Endothelial cell of umbilical vein (primary cell): ENCODE measurements at regions not wholly inside any gene's neighbourhood (a gene's known extent, or its start where the extent isn't known, plus 50 kb on each side); places are given as distances from the start of the nearest gene placed in this dataset.

ENCODE experiments used
- BruUV-seq: library from RNA; stranded (reverse); fragments of 400-500 nt; replicated peaks from 2 replicates; lab custom pipeline; 2021; lab: Mats Ljungman, UMichigan
- CTCF ChIA-PET: fragments of 300-600, 350-600 bp; sonication (Branson Sonifier 250); formaldehyde crosslinking; loops from one replicate; lab custom pipeline; 2021; ENCODE audit warnings: antibody characterized with exemption, inconsistent platforms; lab: Charles Lee
- POLR2A ChIA-PET: fragments of 300-600, 350-600 bp; sonication (Branson Sonifier 250); formaldehyde crosslinking; loops from one replicate; lab custom pipeline; 2021; ENCODE audit warnings: antibody characterized with exemption, inconsistent platforms; lab: Charles Lee
- DNase-seq: peaks from one replicate; pipeline ENCODE4 v3.0.0-alpha.2; 2011; ENCODE audit warnings: low read depth, low spot score
- FAIRE-seq: peaks from 2 replicates; lab custom pipeline; 2011; peaks lifted over from hg19 to GRCh38; lab: Jason Lieb, UNC
- H2AFZ ChIP-seq: 2 replicates; pipeline ENCODE4 v1.6.0; 2012; ENCODE audit warnings: low read depth, low read length, control low read depth, inconsistent platforms
- H3K27ac ChIP-seq: 2 replicates; pipeline ENCODE4 v1.5.1; 2011; ENCODE audit warnings: low read depth, mild to moderate bottlenecking, control low read depth, low read length, moderate library complexity; ENCODE audit not compliant: insufficient read depth
- H3K27me3 ChIP-seq, 2 experiments: 2 replicates each; pipeline versions ENCODE4 v1.6.0 to v1.6.1; 2011; ENCODE audit warnings: low read length in 2 of 2, mixed read lengths in 1 of 2; ENCODE audit not compliant: control insufficient read depth in 2 of 2, insufficient read depth in 2 of 2
- H3K36me3 ChIP-seq, 2 experiments: 2 replicates in 1 of 2; 3 replicates in 1 of 2; pipeline ENCODE4 v1.5.1; 2011; ENCODE audit warnings: low read length in 2 of 2, mild to moderate bottlenecking in 1 of 2, moderate library complexity in 1 of 2; ENCODE audit not compliant: control insufficient read depth in 2 of 2, insufficient read depth in 2 of 2; ENCODE audit errors: extremely low read depth in 1 of 2
- H3K4me1 ChIP-seq: 3 replicates; pipeline ENCODE4 v1.5.1; 2011; ENCODE audit warnings: mild to moderate bottlenecking, low read length; ENCODE audit not compliant: control insufficient read depth, insufficient read depth; ENCODE audit errors: extremely low read depth
- H3K4me2 ChIP-seq: 2 replicates; pipeline ENCODE4 v1.6.1; 2011; ENCODE audit warnings: low read length, control low read depth, mixed read lengths; ENCODE audit not compliant: insufficient read depth
- H3K4me3 ChIP-seq, 3 experiments: fragments of 200-600 bp in 1 of 3; sonication (generic), shearing (Covaris generic) in 1 of 3; replicated peaks in 1 of 3; 2 replicates each; pipeline ENCODE4 v1.5.1; 2011 to 2016; ENCODE audit warnings: control low read depth in 3 of 3, low read length in 3 of 3, mild to moderate bottlenecking in 2 of 3, inconsistent platforms in 1 of 3, low read depth in 1 of 3, moderate library complexity in 1 of 3; ENCODE audit not compliant: insufficient read depth in 1 of 3
- H3K79me2 ChIP-seq: 2 replicates; pipeline ENCODE4 v1.6.0; 2012; ENCODE audit warnings: low read length, inconsistent platforms; ENCODE audit not compliant: control insufficient read depth, insufficient read depth
- H3K9ac ChIP-seq: replicated peaks from 2 replicates; pipeline ENCODE3; 2011; ENCODE audit warnings: low read length, control low read depth; ENCODE audit not compliant: insufficient read depth; ENCODE audit errors: extremely low read depth
- H3K9me1 ChIP-seq: replicated peaks from 3 replicates; pipeline ENCODE4 v1.6.0; 2011; ENCODE audit warnings: mild to moderate bottlenecking, low read length; ENCODE audit not compliant: control insufficient read depth, insufficient read depth; ENCODE audit errors: extremely low read depth
- H3K9me3 ChIP-seq: replicated peaks from 2 replicates; pipeline ENCODE4 v1.5.1; 2012; ENCODE audit warnings: low read length, inconsistent platforms; ENCODE audit not compliant: control insufficient read depth, insufficient read depth
- H4K20me1 ChIP-seq: replicated peaks from 2 replicates; pipeline ENCODE3; 2011; ENCODE audit warnings: mild to moderate bottlenecking, low read length; ENCODE audit not compliant: control insufficient read depth, insufficient read depth; ENCODE audit errors: extremely low read depth
- GATA2 ChIP-seq: IDR thresholded peaks from 2 replicates; pipeline ENCODE4 v1.7.0; 2011; ENCODE audit warnings: low read depth, mild to moderate bottlenecking, moderate library complexity, mixed read lengths, low read length; ENCODE audit not compliant: insufficient read length, insufficient read depth
- JUN ChIP-seq: IDR thresholded peaks from 2 replicates; pipeline ENCODE4 v1.6.1; 2011; ENCODE audit warnings: borderline replicate concordance, low read depth; ENCODE audit not compliant: insufficient read length, insufficient read depth
- MAX ChIP-seq: IDR thresholded peaks from 2 replicates; pipeline ENCODE4 v1.6.1; 2011; ENCODE audit not compliant: insufficient read depth, insufficient read length
- MYC ChIP-seq: IDR thresholded peaks from one replicate; pipeline ENCODE4 v1.6.1; 2011; ENCODE audit warnings: mild to moderate bottlenecking, low read depth, low read length
- dilution Hi-C: fragments of 300-500 bp; cut with MboI; formaldehyde crosslinking; loops from one replicate; pipeline ENCODE4 v1.15.0; 2019; ENCODE audit warnings: low sequenced_read_pairs; ENCODE audit not compliant: extremely low pct_ligation_motif_present
- intact Hi-C: fragments of 100-400 bp; cut with micrococcal nuclease; formaldehyde crosslinking; loops from one replicate; pipeline ENCODE4 v1.10.0; 2022
- TF ChIP-seq, protein P1 (sequence below), 2 donors: IDR thresholded peaks; 1 replicate in 1 of 2; 2 replicates in 1 of 2; pipeline ENCODE4 v1.5.1; 2011; ENCODE audit warnings: low read length in 2 of 2, mild to moderate bottlenecking in 2 of 2, moderate library complexity in 2 of 2, control low read depth in 1 of 2, inconsistent platforms in 1 of 2, low read depth in 1 of 2; ENCODE audit not compliant: insufficient read depth in 1 of 2; ENCODE audit errors: extremely low read depth in 1 of 2

DNA sequence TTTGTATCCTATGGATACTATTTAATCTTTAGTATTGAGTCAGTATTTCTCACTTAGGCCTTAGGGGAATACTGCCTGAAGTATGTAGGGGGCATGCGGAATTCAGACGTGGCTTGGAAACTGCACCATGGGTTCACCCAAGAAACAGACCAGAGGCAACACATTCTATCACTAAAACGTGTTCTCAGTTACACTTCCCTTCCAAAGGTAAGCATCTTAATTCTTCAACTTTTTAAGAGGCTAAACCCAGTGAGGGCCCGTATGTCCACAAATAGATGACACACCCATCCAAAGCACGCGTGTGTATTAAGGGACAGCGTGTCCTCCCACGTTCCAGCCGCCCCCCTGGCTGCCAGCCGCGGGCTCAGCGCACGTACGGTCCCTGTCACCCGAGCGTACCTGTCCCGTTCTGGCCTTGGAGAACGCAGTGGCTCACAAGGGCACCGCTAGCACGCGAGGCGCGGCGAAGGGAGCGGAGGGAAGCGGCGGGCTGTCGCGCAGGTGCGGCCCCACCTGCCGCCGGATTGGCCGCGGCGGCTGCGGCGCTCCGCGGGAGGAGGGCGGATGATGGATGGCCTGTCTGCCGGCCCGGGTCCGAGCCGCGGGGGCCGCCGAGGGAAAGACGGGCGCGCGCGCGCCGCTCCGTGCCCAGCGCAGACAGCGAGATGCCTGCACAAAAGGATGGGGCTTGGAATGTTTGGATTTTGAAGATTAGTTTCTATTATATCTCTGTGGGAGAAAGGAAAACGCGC is 1003.9 kb upstream of the NR2F2 start:
- TF ChIP-seq JUN (no peak), MYC (no peak)
- TF ChIP-seq, protein P1, sequence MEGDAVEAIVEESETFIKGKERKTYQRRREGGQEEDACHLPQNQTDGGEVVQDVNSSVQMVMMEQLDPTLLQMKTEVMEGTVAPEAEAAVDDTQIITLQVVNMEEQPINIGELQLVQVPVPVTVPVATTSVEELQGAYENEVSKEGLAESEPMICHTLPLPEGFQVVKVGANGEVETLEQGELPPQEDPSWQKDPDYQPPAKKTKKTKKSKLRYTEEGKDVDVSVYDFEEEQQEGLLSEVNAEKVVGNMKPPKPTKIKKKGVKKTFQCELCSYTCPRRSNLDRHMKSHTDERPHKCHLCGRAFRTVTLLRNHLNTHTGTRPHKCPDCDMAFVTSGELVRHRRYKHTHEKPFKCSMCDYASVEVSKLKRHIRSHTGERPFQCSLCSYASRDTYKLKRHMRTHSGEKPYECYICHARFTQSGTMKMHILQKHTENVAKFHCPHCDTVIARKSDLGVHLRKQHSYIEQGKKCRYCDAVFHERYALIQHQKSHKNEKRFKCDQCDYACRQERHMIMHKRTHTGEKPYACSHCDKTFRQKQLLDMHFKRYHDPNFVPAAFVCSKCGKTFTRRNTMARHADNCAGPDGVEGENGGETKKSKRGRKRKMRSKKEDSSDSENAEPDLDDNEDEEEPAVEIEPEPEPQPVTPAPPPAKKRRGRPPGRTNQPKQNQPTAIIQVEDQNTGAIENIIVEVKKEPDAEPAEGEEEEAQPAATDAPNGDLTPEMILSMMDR (IDR thresholded peaks at IDR 0.05; ENCODE audit: extremely low read depth in 1 of 2, insufficient read depth in 1 of 2, low read depth in 1 of 2, low read length in 2 of 2) = peak in 1 of 2 donors; percentile 0
- peak; percentile 75 for DNase-seq
- Histone ChIP-seq H3K36me3 (no peaks in the 10 kb centered on the region), H3K27me3 (no peaks in the 10 kb centered on the region), H3K27ac (peak overlapping the region; percentile 98), H3K4me1 (peaks cover 63% of the 10 kb centered on the region), H3K4me2 (peak overlapping the region; percentile 83), H3K79me2 (peaks cover 41% of the 10 kb centered on the region), H3K9ac (peak overlapping the region; percentile 98), H3K9me3 (no peaks in the 10 kb centered on the region), H3K9me1 (no peaks in the 10 kb centered on the region), H2AFZ (peak overlapping the region; percentile 5), H4K20me1 (no peaks in the 10 kb centered on the region), H3K4me3 (peak overlapping the region; percentile 64 to 81 (median 65))
- CTCF ChIA-PET = interaction anchor here (0.8 to 1.5 kb wide), 4 partner anchors 22 to 1259 kb away, joined by 3 to 6 read pairs (median 3); no protein-coding TSS in a partner anchor
- intact Hi-C loops = loop anchor here (1.0 to 2.0 kb wide), 11 partner anchors 39 to 1018 kb away; no protein-coding TSS in a partner anchor
- POLR2A ChIA-PET = interaction anchor here (1.5 to 2.3 kb wide), 3 partner anchors 22 to 1001 kb away, joined by 3 to 12 read pairs (median 8); no protein-coding TSS in a partner anchor
- dilution Hi-C loops = no loop called here
- BruUV-seq = TSS peak; percentile 37
- no peak for FAIRE-seq

- FAIRE-seq = no peak
- TF ChIP-seq MAX = no peak
- TF ChIP-seq GATA2 = peak; percentile 40
- H3K9ac ChIP-seq = peak overlapping the region; percentile 98
- ChIA-PET CTCF (interaction anchor here (0.8 to 2.2 kb wide), 3 partner anchors 17 to 67 kb away, joined by 3 to 10 read pairs (median 3); no protein-coding TSS in a partner anchor), POLR2A (interaction anchor here (1.5 to 2.3 kb wide), 3 partner anchors 23 to 1000 kb away, joined by 3 to 12 read pairs (median 8); no protein-coding TSS in a partner anchor)
- peak overlapping the region; percentile 83 for H3K4me2 ChIP-seq
- intact Hi-C loops = loop anchor here (2.0 kb wide), 4 partner anchors 278 to 1018 kb away; no protein-coding TSS in a partner anchor
- peaks cover 41% of the 10 kb centered on the region for H3K79me2 ChIP-seq
- peak overlapping the region; percentile 64 to 81 (median 65) for H3K4me3 ChIP-seq
- H3K36me3 ChIP-seq = no peaks in the 10 kb centered on the region
- no peaks in the 10 kb centered on the region for H3K27me3 ChIP-seq
- H4K20me1 ChIP-seq = no peaks in the 10 kb centered on the region
- no TSS peak for BruUV-seq
- H2AFZ ChIP-seq = no peak overlapping the region
- peak overlapping the region; percentile 98 for H3K27ac ChIP-seq
- DNase-seq = peak; percentile 69
- dilution Hi-C loops = no loop called here
- H3K4me1 ChIP-seq = peaks cover 63% of the 10 kb centered on the region
- H3K9me3 ChIP-seq = no peaks in the 10 kb centered on the region
- no peaks in the 10 kb centered on the region for H3K9me1 ChIP-seq
These were observed 1003.3 kb upstream of the NR2F2 start for GRCh38 chr15:95327183-95327525.
